Esophagus squamous epithelium (tissue), 4 donors: ENCODE measurements at regions not wholly inside any gene's neighbourhood (a gene's known extent, or its start where the extent isn't known, plus 50 kb on each side); places are given as distances from the start of the nearest gene placed in this dataset.

ENCODE experiments used
- POLR2A ChIP-seq, 4 donors: fragments of 450-650 bp; IDR thresholded peaks; one replicate each; pipeline ENCODE4 v1.6.1; 2017; ENCODE audit warnings: antibody characterized with exemption in 4 of 4, mild to moderate bottlenecking in 4 of 4, moderate library complexity in 3 of 4
- TF ChIP-seq, protein P1 (sequence below), 6 experiments: fragments of 450-650 bp in 4 of 6; fragments of 200-600 bp in 2 of 6; sonication (generic) in 2 of 6; IDR thresholded peaks; one replicate each; pipeline ENCODE4 v1.5.1; 2016 to 2019; ENCODE audit warnings: antibody characterized with exemption in 6 of 6, mild to moderate bottlenecking in 4 of 6, moderate library complexity in 4 of 6

DNA sequence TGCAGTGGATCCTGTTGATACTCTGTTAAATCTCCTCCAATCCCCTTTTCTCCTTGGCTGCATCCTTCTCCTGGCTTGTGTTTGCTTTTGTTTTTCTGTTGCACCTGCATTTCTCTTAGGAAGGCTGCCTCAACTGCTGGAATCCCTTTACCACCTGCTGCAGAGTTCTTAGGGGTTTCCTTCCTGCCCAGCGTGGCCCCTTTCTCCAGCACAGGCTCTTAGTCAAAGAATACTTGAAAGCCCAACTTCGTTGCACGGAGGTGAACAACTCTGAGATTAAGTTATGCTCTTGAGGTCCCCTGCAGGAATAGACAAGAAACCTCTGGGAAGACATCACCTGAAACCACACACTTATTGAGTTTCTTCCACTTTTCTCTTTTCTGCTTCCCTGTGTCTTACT lies 121.6 kb upstream of the GRM7 start:
- TF ChIP-seq, protein P1, sequence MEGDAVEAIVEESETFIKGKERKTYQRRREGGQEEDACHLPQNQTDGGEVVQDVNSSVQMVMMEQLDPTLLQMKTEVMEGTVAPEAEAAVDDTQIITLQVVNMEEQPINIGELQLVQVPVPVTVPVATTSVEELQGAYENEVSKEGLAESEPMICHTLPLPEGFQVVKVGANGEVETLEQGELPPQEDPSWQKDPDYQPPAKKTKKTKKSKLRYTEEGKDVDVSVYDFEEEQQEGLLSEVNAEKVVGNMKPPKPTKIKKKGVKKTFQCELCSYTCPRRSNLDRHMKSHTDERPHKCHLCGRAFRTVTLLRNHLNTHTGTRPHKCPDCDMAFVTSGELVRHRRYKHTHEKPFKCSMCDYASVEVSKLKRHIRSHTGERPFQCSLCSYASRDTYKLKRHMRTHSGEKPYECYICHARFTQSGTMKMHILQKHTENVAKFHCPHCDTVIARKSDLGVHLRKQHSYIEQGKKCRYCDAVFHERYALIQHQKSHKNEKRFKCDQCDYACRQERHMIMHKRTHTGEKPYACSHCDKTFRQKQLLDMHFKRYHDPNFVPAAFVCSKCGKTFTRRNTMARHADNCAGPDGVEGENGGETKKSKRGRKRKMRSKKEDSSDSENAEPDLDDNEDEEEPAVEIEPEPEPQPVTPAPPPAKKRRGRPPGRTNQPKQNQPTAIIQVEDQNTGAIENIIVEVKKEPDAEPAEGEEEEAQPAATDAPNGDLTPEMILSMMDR (IDR thresholded peaks at IDR 0.05) = no peak
- no peak for TF ChIP-seq POLR2A (IDR thresholded peaks at IDR 0.05)
